ENCODE measurements at regions not wholly inside any gene's neighbourhood (a gene's known extent, or its start where the extent isn't known, plus 50 kb on each side); places are given as distances from the start of the nearest gene placed in this dataset.
"Not testable (repeated sequence)": the region's sequence is repeated elsewhere in the genome, so short reads cannot be mapped to it uniquely, and the experiment has no call there.

GRCh38 chr2:210859314-210859713, 302.9 kb downstream of the CPS1 start:
- no peak for DNase-seq (ENCODE audit: low read depth)
- in situ Hi-C loops (cut with HindIII; ENCODE audit: low sequenced_read_pairs): no loop called here
- no peak overlapping the region for H3K4me3 ChIP-seq (ENCODE audit: low read depth, low read length)
- TF ChIP-seq, protein P1, sequence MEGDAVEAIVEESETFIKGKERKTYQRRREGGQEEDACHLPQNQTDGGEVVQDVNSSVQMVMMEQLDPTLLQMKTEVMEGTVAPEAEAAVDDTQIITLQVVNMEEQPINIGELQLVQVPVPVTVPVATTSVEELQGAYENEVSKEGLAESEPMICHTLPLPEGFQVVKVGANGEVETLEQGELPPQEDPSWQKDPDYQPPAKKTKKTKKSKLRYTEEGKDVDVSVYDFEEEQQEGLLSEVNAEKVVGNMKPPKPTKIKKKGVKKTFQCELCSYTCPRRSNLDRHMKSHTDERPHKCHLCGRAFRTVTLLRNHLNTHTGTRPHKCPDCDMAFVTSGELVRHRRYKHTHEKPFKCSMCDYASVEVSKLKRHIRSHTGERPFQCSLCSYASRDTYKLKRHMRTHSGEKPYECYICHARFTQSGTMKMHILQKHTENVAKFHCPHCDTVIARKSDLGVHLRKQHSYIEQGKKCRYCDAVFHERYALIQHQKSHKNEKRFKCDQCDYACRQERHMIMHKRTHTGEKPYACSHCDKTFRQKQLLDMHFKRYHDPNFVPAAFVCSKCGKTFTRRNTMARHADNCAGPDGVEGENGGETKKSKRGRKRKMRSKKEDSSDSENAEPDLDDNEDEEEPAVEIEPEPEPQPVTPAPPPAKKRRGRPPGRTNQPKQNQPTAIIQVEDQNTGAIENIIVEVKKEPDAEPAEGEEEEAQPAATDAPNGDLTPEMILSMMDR (IDR thresholded peaks at IDR 0.05; ENCODE audit: low read depth, low read length, missing control alignments): no peak

DNA sequence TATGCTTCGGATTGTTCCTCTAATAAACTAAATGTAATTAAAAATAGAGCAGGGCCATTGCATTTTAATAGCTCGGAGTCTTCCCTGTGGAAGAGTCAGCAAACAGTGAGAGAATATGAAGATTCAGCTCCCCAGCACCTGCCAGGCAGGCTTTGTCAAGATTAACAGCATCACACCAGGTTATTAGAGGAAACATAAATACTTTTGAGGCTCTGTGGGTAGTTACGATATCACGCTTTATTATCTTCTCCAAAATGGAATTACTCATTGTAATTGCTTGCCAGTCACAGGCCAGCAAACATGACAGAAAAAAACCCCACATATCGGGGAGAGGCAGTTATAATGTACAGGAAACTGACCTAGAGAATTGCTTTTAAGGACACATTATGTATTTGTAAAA, 303.9 kb downstream of the CPS1 start:
- H3K4me3 ChIP-seq (ENCODE audit: low read depth, low read length): no peak overlapping the region
- TF ChIP-seq, protein P1 (IDR thresholded peaks at IDR 0.05; ENCODE audit: low read depth, low read length, missing control alignments): no peak
- no peak for DNase-seq (ENCODE audit: low read depth)
- in situ Hi-C loops (cut with HindIII; ENCODE audit: low sequenced_read_pairs): loop anchor here (5.0 kb wide), 1 partner anchor 68 kb away; no protein-coding TSS in a partner anchor

DNA sequence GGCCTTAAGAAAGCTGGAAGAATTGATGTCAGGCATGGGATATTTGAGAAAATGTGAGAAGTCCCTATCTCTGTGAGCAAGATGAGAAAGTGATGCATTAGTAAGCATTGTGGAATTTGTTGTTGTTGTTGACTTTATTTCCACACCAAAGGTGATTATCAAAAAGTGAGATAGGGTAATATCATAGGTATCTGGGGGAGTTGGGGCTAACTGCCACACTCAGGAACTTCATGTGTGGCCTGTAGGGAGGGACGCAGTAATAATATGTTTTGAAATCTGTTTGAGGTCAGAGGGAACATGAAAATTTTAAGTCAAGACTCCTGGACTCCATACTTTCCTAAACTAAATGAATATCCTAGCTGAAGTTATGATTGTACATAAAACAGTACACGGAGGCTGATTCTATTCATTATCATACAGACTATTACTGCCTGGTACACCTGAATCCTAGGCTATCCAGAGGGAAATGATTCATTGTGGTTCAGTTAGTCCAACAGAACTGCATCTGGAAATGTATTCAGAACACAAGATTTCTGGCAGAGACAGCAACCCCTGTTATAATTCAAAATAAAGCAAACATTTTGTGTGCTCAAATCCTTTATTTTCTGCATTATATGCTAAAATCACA, 304.8 kb downstream of the CPS1 start:
- no peak overlapping the region for H3K4me3 ChIP-seq (ENCODE audit: low read depth, low read length)
- in situ Hi-C loops (cut with HindIII; ENCODE audit: low sequenced_read_pairs): loop anchor here (5.0 kb wide), 1 partner anchor 69 kb away; no protein-coding TSS in a partner anchor
- no peak for DNase-seq (ENCODE audit: low read depth)
- TF ChIP-seq, protein P1 (IDR thresholded peaks at IDR 0.05; ENCODE audit: low read depth, low read length, missing control alignments): no peak

DNA sequence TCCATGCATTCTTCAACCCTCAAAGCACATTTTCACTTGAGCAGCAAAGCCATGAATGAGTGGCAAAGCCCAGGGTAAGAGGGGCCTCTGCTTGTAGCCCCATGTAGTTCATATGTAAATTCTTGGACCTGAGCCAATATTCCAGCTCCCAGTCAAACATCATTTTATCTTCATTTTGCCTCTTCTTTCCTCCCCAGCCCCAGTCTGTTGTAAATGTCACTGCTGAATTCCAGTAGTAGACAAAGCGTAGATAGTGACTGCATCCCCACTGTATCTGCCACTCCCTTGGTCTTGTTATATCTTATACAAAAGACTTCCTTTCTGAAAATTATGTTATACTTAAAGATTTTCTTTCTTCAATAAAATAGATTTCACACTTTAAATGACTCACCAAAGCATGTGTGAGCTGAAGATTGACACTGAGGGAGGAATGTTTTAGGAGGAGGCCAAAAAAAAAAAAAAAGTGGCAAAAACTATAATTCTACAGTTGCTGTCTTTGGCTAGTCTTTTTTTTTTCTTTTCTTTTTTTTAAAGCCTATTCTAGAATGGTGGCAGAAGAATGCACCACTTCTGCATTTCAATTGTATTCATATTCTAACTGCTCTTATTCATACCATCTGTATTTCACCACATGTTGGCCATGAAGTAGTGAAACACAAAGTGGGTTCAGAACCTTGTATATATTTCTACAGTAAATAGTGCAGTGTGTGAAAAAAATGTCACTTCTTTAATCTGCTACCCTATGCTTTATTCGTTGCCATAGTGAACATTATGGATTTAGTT, 306.1 kb downstream of the CPS1 start:
- TF ChIP-seq, protein P1 (IDR thresholded peaks at IDR 0.05; ENCODE audit: low read depth, low read length, missing control alignments): no peak
- in situ Hi-C loops (cut with HindIII; ENCODE audit: low sequenced_read_pairs): loop anchor here (5.0 kb wide), 1 partner anchor 70 kb away; no protein-coding TSS in a partner anchor
- DNase-seq (ENCODE audit: low read depth): no peak
- no peak overlapping the region for H3K4me3 ChIP-seq (ENCODE audit: low read depth, low read length)

DNA sequence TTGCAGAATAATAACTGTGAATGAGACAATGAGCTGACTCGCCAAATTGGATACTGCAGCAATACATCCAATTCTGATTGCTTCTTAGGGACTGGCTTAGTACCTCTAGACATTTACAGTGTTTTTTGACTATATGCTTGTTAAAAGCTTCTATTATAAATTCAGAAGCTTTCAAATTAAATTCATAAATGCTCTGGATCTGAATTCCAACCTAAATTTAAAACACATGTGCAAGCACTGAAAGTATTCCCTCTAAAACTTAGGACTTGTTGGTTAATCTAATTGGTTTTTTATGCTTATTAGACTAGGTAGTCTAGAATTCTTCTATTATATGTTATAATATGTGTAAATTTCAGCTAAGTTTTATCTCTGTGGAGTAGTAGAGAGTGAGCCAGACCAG, 306.9 kb downstream of the CPS1 start:
- DNase-seq (ENCODE audit: low read depth): no peak
- in situ Hi-C loops (cut with HindIII; ENCODE audit: low sequenced_read_pairs): loop anchor here (5.0 kb wide), 1 partner anchor 71 kb away; no protein-coding TSS in a partner anchor

GRCh38 chr2:210871566-210871965, 315.2 kb downstream of the CPS1 start:
- DNase-seq (ENCODE audit: low read depth); in situ Hi-C loops (cut with HindIII; ENCODE audit: low sequenced_read_pairs); H3K4me3 ChIP-seq (ENCODE audit: low read depth, low read length): not testable (repeated sequence)

More for the DNA sequence above, 306.9 kb downstream of the CPS1 start:
- TF ChIP-seq, protein P1 (IDR thresholded peaks at IDR 0.05; ENCODE audit: low read depth, low read length, missing control alignments): no peak
- H3K4me3 ChIP-seq (ENCODE audit: low read depth, low read length): no peak overlapping the region

GRCh38 chr2:210873631-210874030, 317.2 kb downstream of the CPS1 start:
- DNase-seq (ENCODE audit: low read depth): no peak
- TF ChIP-seq, protein P1 (IDR thresholded peaks at IDR 0.05; ENCODE audit: low read depth, low read length, missing control alignments): no peak
- H3K4me3 ChIP-seq (ENCODE audit: low read depth, low read length): no peak overlapping the region
- in situ Hi-C loops (cut with HindIII; ENCODE audit: low sequenced_read_pairs): no loop called here
